Osteoblast (primary cell): ENCODE measurements at regions not wholly inside any gene's neighbourhood (a gene's known extent, or its start where the extent isn't known, plus 50 kb on each side); places are given as distances from the start of the nearest gene placed in this dataset.

Experiments used
- DNase-seq: peaks from one replicate; pipeline ENCODE4 v3.0.0; 2011; ENCODE audit warnings: low spot score, mixed read lengths; ENCODE audit not compliant: insufficient read length; ENCODE audit errors: missing footprints
- H2AFZ ChIP-seq: 2 replicates; pipeline ENCODE4 v1.6.0; 2011; ENCODE audit warnings: mild to moderate bottlenecking, low read length
- H3K27ac ChIP-seq: 2 replicates; pipeline ENCODE4 v1.5.1; 2011; ENCODE audit warnings: mild to moderate bottlenecking, low read depth, low read length, moderate library complexity
- H3K27me3 ChIP-seq: 2 replicates; pipeline ENCODE4 v1.6.0; 2012; ENCODE audit warnings: mild to moderate bottlenecking, control low read depth, inconsistent platforms, low read length, moderate library complexity; ENCODE audit not compliant: insufficient read depth
- H3K36me3 ChIP-seq: 2 replicates; pipeline ENCODE4 v1.5.1; 2011; ENCODE audit warnings: mild to moderate bottlenecking, low read length, control low read depth, moderate library complexity; ENCODE audit not compliant: insufficient read depth
- H3K4me1 ChIP-seq: 2 replicates; pipeline ENCODE4 v1.5.1; 2011; ENCODE audit warnings: mild to moderate bottlenecking, low read length, control low read depth, moderate library complexity; ENCODE audit not compliant: insufficient read depth
- H3K4me2 ChIP-seq: 2 replicates; pipeline ENCODE4 v1.6.0; 2011; ENCODE audit warnings: mild to moderate bottlenecking, low read length; ENCODE audit not compliant: insufficient read depth
- H3K4me3 ChIP-seq: fragments of 200-600 bp; sonication (generic); 3 replicates; pipeline ENCODE4 v1.5.1; 2012; ENCODE audit warnings: mild to moderate bottlenecking, low read length, inconsistent platforms; ENCODE audit not compliant: insufficient read depth
- H3K79me2 ChIP-seq: 2 replicates; pipeline ENCODE4 v1.6.0; 2012; ENCODE audit warnings: mild to moderate bottlenecking, low read length, control low read depth, inconsistent platforms; ENCODE audit not compliant: insufficient read depth
- H3K9me3 ChIP-seq: 2 replicates; pipeline ENCODE4 v1.5.1; 2011; ENCODE audit warnings: low read depth, low read length, control low read depth
- H4K20me1 ChIP-seq: 2 replicates; pipeline ENCODE4 v1.6.0; 2012; ENCODE audit warnings: mild to moderate bottlenecking, low read length, control low read depth; ENCODE audit not compliant: insufficient read depth
- TF ChIP-seq, protein P1 (sequence below): IDR thresholded peaks from 2 replicates; pipeline ENCODE4 v1.5.1; 2011; ENCODE audit warnings: mild to moderate bottlenecking, low read depth, low read length, moderate library complexity; ENCODE audit errors: extremely low read depth

GRCh38 chr7:52781250-52781649 lies 254.2 kb upstream of the POM121L12 start:
- Histone ChIP-seq H4K20me1 (no peaks in the 10 kb centered on the region), H3K79me2 (no peaks in the 10 kb centered on the region), H3K4me2 (no peak overlapping the region), H3K27ac (no peak overlapping the region), H3K4me1 (no peaks in the 10 kb centered on the region), H3K36me3 (no peaks in the 10 kb centered on the region), H3K27me3 (no peaks in the 10 kb centered on the region), H3K4me3 (no peak overlapping the region), H2AFZ (no peak overlapping the region), H3K9me3 (no peaks in the 10 kb centered on the region)
- TF ChIP-seq, protein P1, sequence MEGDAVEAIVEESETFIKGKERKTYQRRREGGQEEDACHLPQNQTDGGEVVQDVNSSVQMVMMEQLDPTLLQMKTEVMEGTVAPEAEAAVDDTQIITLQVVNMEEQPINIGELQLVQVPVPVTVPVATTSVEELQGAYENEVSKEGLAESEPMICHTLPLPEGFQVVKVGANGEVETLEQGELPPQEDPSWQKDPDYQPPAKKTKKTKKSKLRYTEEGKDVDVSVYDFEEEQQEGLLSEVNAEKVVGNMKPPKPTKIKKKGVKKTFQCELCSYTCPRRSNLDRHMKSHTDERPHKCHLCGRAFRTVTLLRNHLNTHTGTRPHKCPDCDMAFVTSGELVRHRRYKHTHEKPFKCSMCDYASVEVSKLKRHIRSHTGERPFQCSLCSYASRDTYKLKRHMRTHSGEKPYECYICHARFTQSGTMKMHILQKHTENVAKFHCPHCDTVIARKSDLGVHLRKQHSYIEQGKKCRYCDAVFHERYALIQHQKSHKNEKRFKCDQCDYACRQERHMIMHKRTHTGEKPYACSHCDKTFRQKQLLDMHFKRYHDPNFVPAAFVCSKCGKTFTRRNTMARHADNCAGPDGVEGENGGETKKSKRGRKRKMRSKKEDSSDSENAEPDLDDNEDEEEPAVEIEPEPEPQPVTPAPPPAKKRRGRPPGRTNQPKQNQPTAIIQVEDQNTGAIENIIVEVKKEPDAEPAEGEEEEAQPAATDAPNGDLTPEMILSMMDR, result no peak
- no peak for DNase-seq

- TF ChIP-seq, protein P1, result no peak
- Histone ChIP-seq H3K4me3 (no peak overlapping the region), H3K36me3 (no peaks in the 10 kb centered on the region), H3K4me2 (no peak overlapping the region), H3K27me3 (no peaks in the 10 kb centered on the region), H3K9me3 (no peaks in the 10 kb centered on the region), H3K4me1 (no peaks in the 10 kb centered on the region), H4K20me1 (no peaks in the 10 kb centered on the region), H3K79me2 (no peaks in the 10 kb centered on the region), H2AFZ (no peak overlapping the region), H3K27ac (no peak overlapping the region)
- no peak for DNase-seq
These were observed 256.4 kb upstream of the POM121L12 start for GRCh38 chr7:52779004-52779403.

DNA sequence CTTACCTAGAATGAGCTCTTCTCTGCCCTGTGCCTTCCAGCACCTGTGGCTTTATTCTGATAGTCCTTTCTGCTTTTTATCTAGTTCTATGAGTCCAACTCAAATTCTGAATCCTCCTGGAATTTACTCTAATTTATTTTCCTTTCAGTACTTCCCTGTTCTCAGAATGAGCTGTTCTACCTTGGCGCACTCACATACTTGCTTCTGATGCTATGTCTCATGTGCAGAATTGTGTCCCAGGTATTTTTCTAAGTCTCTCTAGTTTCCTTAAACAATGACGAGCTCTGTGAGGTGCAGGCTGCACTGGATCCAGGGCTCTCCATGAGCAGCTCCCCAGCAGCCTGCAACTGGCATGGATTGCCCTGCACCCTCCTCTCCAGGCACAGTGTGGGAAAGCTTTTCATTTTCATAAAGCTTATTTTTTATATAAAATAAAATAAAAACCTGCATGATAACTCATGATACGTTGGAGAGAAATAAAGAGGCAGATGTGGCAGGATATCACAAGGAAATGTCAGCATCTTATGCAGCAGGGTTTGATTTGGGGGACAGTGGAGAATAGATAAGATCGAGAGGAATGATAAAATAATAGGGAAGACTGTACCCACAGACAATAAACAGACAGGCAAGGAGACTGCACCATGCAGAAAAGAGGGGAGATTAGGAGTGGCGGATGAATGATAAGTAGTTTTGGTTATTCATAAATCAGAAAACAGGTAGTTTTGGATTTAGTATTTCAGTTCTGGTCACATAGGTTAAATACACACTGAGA lies 258.2 kb upstream of the POM121L12 start:
- Histone ChIP-seq H3K4me2 (no peak overlapping the region), H2AFZ (no peak overlapping the region), H4K20me1 (no peaks in the 10 kb centered on the region), H3K4me1 (no peaks in the 10 kb centered on the region), H3K4me3 (no peak overlapping the region), H3K27ac (no peak overlapping the region), H3K36me3 (no peaks in the 10 kb centered on the region), H3K79me2 (no peaks in the 10 kb centered on the region), H3K9me3 (no peaks in the 10 kb centered on the region), H3K27me3 (no peaks in the 10 kb centered on the region)
- DNase-seq, result no peak
- TF ChIP-seq, protein P1, result no peak

DNA sequence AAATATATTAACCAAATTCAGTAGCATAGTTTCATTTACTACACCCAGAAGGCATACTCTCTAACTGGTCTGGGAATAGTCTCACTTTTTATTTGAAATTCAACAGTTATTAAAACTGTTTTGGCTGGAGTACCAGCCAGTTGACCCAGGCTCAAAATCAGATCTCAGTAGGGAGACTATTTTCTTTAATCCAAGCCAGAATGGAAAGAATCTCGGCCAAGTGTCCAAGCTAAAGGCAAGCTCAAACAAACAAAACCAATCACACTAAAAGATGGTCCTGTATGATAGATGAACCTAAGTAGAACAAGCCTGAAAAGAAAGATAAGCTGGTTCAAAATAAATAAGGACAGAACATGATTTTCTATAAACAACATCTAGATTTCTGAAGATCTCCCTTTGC lies 259.6 kb upstream of the POM121L12 start:
- Histone ChIP-seq H3K27me3 (no peaks in the 10 kb centered on the region), H3K4me2 (no peak overlapping the region), H3K79me2 (no peaks in the 10 kb centered on the region), H3K4me3 (no peak overlapping the region), H3K9me3 (no peaks in the 10 kb centered on the region), H3K36me3 (no peaks in the 10 kb centered on the region), H3K4me1 (no peaks in the 10 kb centered on the region), H3K27ac (no peak overlapping the region), H4K20me1 (no peaks in the 10 kb centered on the region), H2AFZ (no peak overlapping the region)
- TF ChIP-seq, protein P1, result no peak
- no peak for DNase-seq
